MM.1S (cell line): ENCODE measurements at regions not wholly inside any gene's neighbourhood (a gene's known extent, or its start where the extent isn't known, plus 50 kb on each side); places are given as distances from the start of the nearest gene placed in this dataset.

ENCODE experiments used
- DNase-seq: peaks from one replicate; pipeline ENCODE4 v3.0.0-alpha.2; 2015
- H2AFZ ChIP-seq: fragments of 300-600 bp; sonication (generic); 2 replicates; pipeline ENCODE4 v1.6.0; 2016; ENCODE audit warnings: antibody characterized with exemption, low read length
- H3F3A ChIP-seq: fragments of 300-600 bp; sonication (generic); 2 replicates; pipeline ENCODE4 v1.6.1; 2016; ENCODE audit warnings: mild to moderate bottlenecking, antibody characterized with exemption, low read length, moderate library complexity, mixed read lengths; ENCODE audit not compliant: insufficient read depth
- H3K27ac ChIP-seq: fragments of 300-600 bp; sonication (generic); 2 replicates; pipeline ENCODE4 v1.5.1; 2016; ENCODE audit warnings: mild to moderate bottlenecking, low read length
- H3K27me3 ChIP-seq: fragments of 300-600 bp; sonication (generic); replicated peaks from 2 replicates; pipeline ENCODE4 v1.6.0; 2016; ENCODE audit warnings: low read length; ENCODE audit not compliant: insufficient read depth
- H3K36me3 ChIP-seq: fragments of 300-600 bp; sonication (generic); replicated peaks from 2 replicates; pipeline ENCODE4 v1.6.1; 2016; ENCODE audit warnings: mild to moderate bottlenecking, low read length, mixed read lengths; ENCODE audit not compliant: insufficient read depth
- H3K4me1 ChIP-seq: fragments of 300-600 bp; sonication (generic); 2 replicates; pipeline ENCODE4 v1.6.1; 2016; ENCODE audit warnings: low read length, mixed read lengths
- H3K4me2 ChIP-seq: fragments of 300-600 bp; sonication (generic); 2 replicates; pipeline ENCODE4 v1.6.0; 2016; ENCODE audit warnings: low read depth, low read length
- H3K4me3 ChIP-seq: fragments of 300-600 bp; sonication (generic); 2 replicates; pipeline ENCODE4 v1.5.1; 2016; ENCODE audit warnings: low read length, mixed read lengths
- H3K79me2 ChIP-seq: fragments of 300-600 bp; sonication (generic); 2 replicates; pipeline ENCODE4 v1.6.1; 2016; ENCODE audit warnings: mixed run types, low read length, mixed read lengths
- H3K9ac ChIP-seq: fragments of 300-600 bp; sonication (generic); 2 replicates; pipeline ENCODE4 v1.6.1; 2016; ENCODE audit warnings: low read length, mixed read lengths
- H3K9me2 ChIP-seq: fragments of 300-600 bp; sonication (generic); replicated peaks from 2 replicates; pipeline ENCODE4 v1.6.1; 2016; ENCODE audit warnings: mild to moderate bottlenecking, low read length, mixed read lengths; ENCODE audit not compliant: insufficient read depth
- H3K9me3 ChIP-seq: fragments of 300-600 bp; sonication (generic); replicated peaks from 2 replicates; pipeline ENCODE4 v1.6.1; 2016; ENCODE audit warnings: mild to moderate bottlenecking, low read length, mixed read lengths; ENCODE audit not compliant: insufficient read depth
- H4K20me1 ChIP-seq: fragments of 300-600 bp; sonication (generic); 2 replicates; pipeline ENCODE4 v1.6.1; 2016; ENCODE audit warnings: mild to moderate bottlenecking, low read length, moderate library complexity, mixed read lengths; ENCODE audit not compliant: insufficient read depth
- CTCF ChIP-seq: fragments of 300-600 bp; sonication (generic); IDR thresholded peaks from 2 replicates; pipeline ENCODE4 v1.5.1; 2016; ENCODE audit warnings: antibody characterized with exemption, low read length, mixed read lengths
- EZH2 ChIP-seq: fragments of 300-600 bp; sonication (generic); optimal IDR thresholded peaks from 2 replicates; pipeline ENCODE3; 2017; ENCODE audit warnings: low read depth, mild to moderate bottlenecking, antibody characterized with exemption, low read length, mixed read lengths
- EZH2phosphoT487 ChIP-seq: fragments of 300-600 bp; sonication (generic); IDR thresholded peaks from 2 replicates; pipeline ENCODE4 v1.6.1; 2018; ENCODE audit warnings: antibody characterized with exemption, low read length

- Histone ChIP-seq H2AFZ (no peak overlapping the region), H3F3A (no peaks in the 10 kb centered on the region), H3K79me2 (no peaks in the 10 kb centered on the region), H3K4me2 (no peak overlapping the region), H3K27me3 (no peaks in the 10 kb centered on the region), H3K9me3 (no peaks in the 10 kb centered on the region), H3K4me3 (no peak overlapping the region), H3K9ac (no peak overlapping the region), H4K20me1 (no peaks in the 10 kb centered on the region), H3K9me2 (no peaks in the 10 kb centered on the region), H3K27ac (no peak overlapping the region), H3K4me1 (no peaks in the 10 kb centered on the region), H3K36me3 (no peaks in the 10 kb centered on the region)
- DNase-seq, result no peak
- TF ChIP-seq EZH2phosphoT487 (no peak), EZH2 (no peak), CTCF (no peak)
These were observed 189.7 kb upstream of the ZBTB20 start for GRCh38 chr3:115336836-115337235.

DNA sequence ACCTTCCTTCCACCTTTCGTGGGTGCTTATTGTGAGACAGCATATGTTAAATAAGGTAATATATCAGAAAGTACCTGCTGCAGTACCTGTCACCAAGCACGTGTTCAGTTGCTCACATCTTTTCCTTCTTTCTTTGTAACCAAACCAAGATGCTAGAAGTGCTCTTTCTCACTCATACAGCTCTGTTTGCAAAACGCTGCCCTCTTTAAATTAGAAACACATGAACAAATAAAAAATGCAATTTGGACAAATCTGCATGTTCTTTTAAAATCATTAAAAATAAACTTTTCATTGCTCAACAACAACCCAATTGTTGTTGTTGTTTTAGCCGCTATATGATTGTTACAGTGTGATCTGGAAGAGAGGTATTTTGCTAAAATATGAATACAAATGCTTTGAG is 193.5 kb upstream of the ZBTB20 start:
- Histone ChIP-seq H3K9me3 (no peaks in the 10 kb centered on the region), H3K9ac (no peak overlapping the region), H4K20me1 (no peaks in the 10 kb centered on the region), H3K27ac (no peak overlapping the region), H3K27me3 (no peaks in the 10 kb centered on the region), H3K79me2 (no peaks in the 10 kb centered on the region), H3K4me3 (no peak overlapping the region), H3K4me2 (no peak overlapping the region), H2AFZ (no peak overlapping the region), H3K9me2 (no peaks in the 10 kb centered on the region), H3K4me1 (no peaks in the 10 kb centered on the region), H3K36me3 (no peaks in the 10 kb centered on the region), H3F3A (no peaks in the 10 kb centered on the region)
- no peak for DNase-seq
- TF ChIP-seq CTCF (no peak), EZH2phosphoT487 (no peak), EZH2 (no peak)

DNA sequence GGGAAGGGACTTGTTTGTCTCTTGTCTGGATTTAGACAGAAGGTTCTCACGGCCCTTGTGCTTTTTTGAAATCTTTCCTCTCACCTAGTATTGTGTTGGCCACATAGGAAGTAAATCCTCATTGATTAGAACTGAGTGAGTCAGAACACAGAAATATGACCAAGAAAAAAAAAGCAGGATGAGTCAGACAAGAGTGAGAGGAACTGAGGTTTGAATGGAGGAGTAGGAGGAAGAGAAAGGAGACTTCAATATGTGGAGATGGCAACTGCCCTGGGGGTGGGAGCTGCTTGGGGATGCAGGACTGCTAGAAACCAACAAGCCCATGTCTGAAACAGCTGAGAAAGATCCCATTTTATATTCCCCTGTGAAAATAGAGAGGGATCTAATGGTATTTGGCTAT is 194.1 kb upstream of the ZBTB20 start:
- Histone ChIP-seq H3K9me2 (no peaks in the 10 kb centered on the region), H3K4me2 (no peak overlapping the region), H3K36me3 (no peaks in the 10 kb centered on the region), H3K27ac (no peak overlapping the region), H3K4me3 (no peak overlapping the region), H3K27me3 (no peaks in the 10 kb centered on the region), H3K9ac (no peak overlapping the region), H2AFZ (no peak overlapping the region), H3F3A (no peaks in the 10 kb centered on the region), H4K20me1 (no peaks in the 10 kb centered on the region), H3K4me1 (no peaks in the 10 kb centered on the region), H3K9me3 (no peaks in the 10 kb centered on the region), H3K79me2 (no peaks in the 10 kb centered on the region)
- TF ChIP-seq EZH2phosphoT487, result no peak
- no peak for TF ChIP-seq EZH2
- TF ChIP-seq CTCF, result no peak
- DNase-seq, result no peak
